OCI-LY7 (cell line): ENCODE measurements at regions not wholly inside any gene's neighbourhood (a gene's known extent, or its start where the extent isn't known, plus 50 kb on each side); places are given as distances from the start of the nearest gene placed in this dataset.

Experiments
- CTCF ChIP-seq: fragments of 200-600 bp; sonication (generic); conservative IDR thresholded peaks from 2 replicates; pipeline ENCODE4 v1.5.1; 2014; ENCODE audit warnings: mild to moderate bottlenecking, antibody characterized with exemption, low read length, moderate library complexity, mixed read lengths
- EZH2phosphoT487 ChIP-seq: fragments of 200-600 bp; sonication (generic); IDR thresholded peaks from 2 replicates; pipeline ENCODE4 v1.6.1; 2018; ENCODE audit warnings: low read depth, borderline replicate concordance, mild to moderate bottlenecking, mixed run types, antibody characterized with exemption, low read length, moderate library complexity, mixed read lengths

GRCh38 chr3:178112134-178112533, 424.1 kb upstream of the KCNMB2 start:
- TF ChIP-seq CTCF (no peak), EZH2phosphoT487 (no peak)
